H1 (cell line): ENCODE measurements at regions not wholly inside any gene's neighbourhood (a gene's known extent, or its start where the extent isn't known, plus 50 kb on each side); places are given as distances from the start of the nearest gene placed in this dataset.

Source experiments
- ATF2 ChIP-seq: IDR thresholded peaks from 2 replicates; pipeline ENCODE4 v1.6.1; 2012; ENCODE audit warnings: low read length, inconsistent platforms
- BRCA1 ChIP-seq: IDR thresholded peaks from 2 replicates; pipeline ENCODE4 v1.6.1; 2012; ENCODE audit warnings: low read depth, low read length, improper control_type of control experiment
- CBX5 ChIP-seq: fragments of 300-800, 300-1000 bp; sonication (generic); IDR thresholded peaks from 2 replicates; pipeline ENCODE4 v1.7.1; 2016; ENCODE audit warnings: antibody characterized with exemption, low read length, low read depth
- CBX8 ChIP-seq: fragments of 300-800, 300-1000 bp; sonication (generic); IDR thresholded peaks from 2 replicates; pipeline ENCODE4 v1.7.1; 2016; ENCODE audit warnings: low read depth, low read length, borderline replicate concordance
- CHD1 ChIP-seq: IDR thresholded peaks from 2 replicates; pipeline ENCODE4 v1.6.1; 2012; ENCODE audit warnings: low read depth, low read length, improper control_type of control experiment
- EGR1 ChIP-seq: IDR thresholded peaks from 2 replicates; pipeline ENCODE4 v1.6.1; 2011; ENCODE audit warnings: low read depth, low read length, borderline replicate concordance
- EZH2 ChIP-seq: fragments of 200-600 bp; sonication (generic); IDR thresholded peaks from 2 replicates; pipeline ENCODE4 v1.7.1; 2012; ENCODE audit warnings: low read depth, mild to moderate bottlenecking, moderate library complexity, low read length, inconsistent platforms; ENCODE audit not compliant: severe bottlenecking
- GABPA ChIP-seq: IDR thresholded peaks from 2 replicates; pipeline ENCODE4 v1.6.1; 2011; ENCODE audit warnings: mild to moderate bottlenecking, low read length, moderate library complexity, borderline replicate concordance; ENCODE audit not compliant: insufficient read depth
- GTF2F1 ChIP-seq: IDR thresholded peaks from 2 replicates; pipeline ENCODE4 v1.6.1; 2012; ENCODE audit warnings: low read depth, low read length, improper control_type of control experiment, borderline replicate concordance
- HDAC2 ChIP-seq, 2 experiments: fragments of 300-600 bp in 1 of 2; sonication (generic) in 1 of 2; IDR thresholded peaks; 2 replicates each; pipeline ENCODE4 v1.6.1; 2011 to 2012; ENCODE audit warnings: low read depth in 2 of 2, low read length in 2 of 2, mild to moderate bottlenecking in 2 of 2, moderate library complexity in 2 of 2, borderline replicate concordance in 1 of 2, inconsistent platforms in 1 of 2
- KDM1A ChIP-seq: fragments of 200-600, 300-600 bp; sonication (generic); IDR thresholded peaks from 2 replicates; pipeline ENCODE4 v1.7.1; 2016; ENCODE audit warnings: mild to moderate bottlenecking, low read length, borderline replicate concordance
- KDM4A ChIP-seq: IDR thresholded peaks from one replicate; pipeline ENCODE4 v1.7.1; 2012; ENCODE audit warnings: low read depth, mild to moderate bottlenecking, moderate library complexity, low read length, inconsistent platforms; ENCODE audit not compliant: severe bottlenecking
- NANOG ChIP-seq: IDR thresholded peaks from 2 replicates; pipeline ENCODE4 v1.6.1; 2011; ENCODE audit warnings: low read length, low read depth, mild to moderate bottlenecking, inconsistent platforms; ENCODE audit not compliant: insufficient read depth, poor library complexity, severe bottlenecking
- POLR2A ChIP-seq, 2 experiments: IDR thresholded peaks; 1 replicate in 1 of 2; 2 replicates in 1 of 2; pipeline ENCODE4 v1.6.1; 2011; ENCODE audit warnings: low read depth in 2 of 2, low read length in 2 of 2, mild to moderate bottlenecking in 2 of 2; ENCODE audit errors: control extremely low read depth in 1 of 2
- RAD21 ChIP-seq, 2 experiments: IDR thresholded peaks in 1 of 2; conservative IDR thresholded peaks in 1 of 2; 2 replicates each; pipeline ENCODE4 v1.6.1; 2011; ENCODE audit warnings: low read depth in 2 of 2, low read length in 2 of 2, improper control_type of control experiment in 1 of 2, inconsistent platforms in 1 of 2, mild to moderate bottlenecking in 1 of 2, moderate library complexity in 1 of 2
- RNF2 ChIP-seq: fragments of 200-900, 300-1000 bp; sonication (generic); IDR thresholded peaks from 2 replicates; pipeline ENCODE4 v1.7.1; 2016; ENCODE audit warnings: borderline replicate concordance, low read depth, mild to moderate bottlenecking, antibody characterized with exemption, low read length; ENCODE audit not compliant: poor library complexity, severe bottlenecking; ENCODE audit errors: missing control alignments
- RXRA ChIP-seq: IDR thresholded peaks from 2 replicates; pipeline ENCODE4 v1.6.1; 2011; ENCODE audit warnings: low read depth, mild to moderate bottlenecking, low read length, moderate library complexity; ENCODE audit not compliant: insufficient read depth
- TCF12 ChIP-seq: IDR thresholded peaks from 2 replicates; pipeline ENCODE4 v1.6.1; 2011; ENCODE audit warnings: low read depth, mild to moderate bottlenecking, low read length
- USF2 ChIP-seq: IDR thresholded peaks from 2 replicates; pipeline ENCODE4 v1.6.1; 2011; ENCODE audit warnings: low read length, improper control_type of control experiment
- YY1 ChIP-seq: IDR thresholded peaks from 2 replicates; pipeline ENCODE4 v1.6.1; 2011; ENCODE audit warnings: low read depth, mild to moderate bottlenecking, low read length

GRCh38 chr2:8583400-8584173, 98.3 kb upstream of the ID2 start (continued):
- 0 out of 2 replicates have a peak, but pooled peaks have one; percentile 18 for TF ChIP-seq GTF2F1
- no peak for TF ChIP-seq KDM1A
- no peak for TF ChIP-seq YY1
- no peak for TF ChIP-seq HDAC2 (IDR thresholded peaks at IDR 0.05; ENCODE audit: borderline replicate concordance in 1 of 2, low read depth in 2 of 2, low read length in 2 of 2)
- no peak for TF ChIP-seq TCF12
- TF ChIP-seq CHD1 = no peak
- no peak for TF ChIP-seq USF2
- TF ChIP-seq GABPA = no peak
- TF ChIP-seq CBX5 = no peak
- no peak for TF ChIP-seq BRCA1
- TF ChIP-seq ATF2 = no peak
- TF ChIP-seq RNF2 = no peak
- TF ChIP-seq POLR2A (IDR thresholded peaks at IDR 0.05; ENCODE audit: control extremely low read depth in 1 of 2, low read depth in 2 of 2, low read length in 2 of 2) = no peak
- no peak for TF ChIP-seq KDM4A
- TF ChIP-seq EZH2 = no peak
- TF ChIP-seq RAD21 (IDR thresholded peaks at IDR 0.05 in 1 of 2, conservative IDR thresholded peaks at IDR 0.05 in 1 of 2; ENCODE audit: low read depth in 2 of 2, low read length in 2 of 2) = no peak
- no peak for TF ChIP-seq RXRA
- TF ChIP-seq CBX8 = no peak
- peak; percentile 5 for TF ChIP-seq NANOG
- TF ChIP-seq EGR1 = no peak
